GM12872 (cell line): ENCODE measurements at regions not wholly inside any gene's neighbourhood (a gene's known extent, or its start where the extent isn't known, plus 50 kb on each side); places are given as distances from the start of the nearest gene placed in this dataset.

Experiments used
- CTCF ChIP-seq: IDR thresholded peaks from 3 replicates; pipeline ENCODE4 v1.5.1; 2011; ENCODE audit warnings: low read depth, mild to moderate bottlenecking, low read length, moderate library complexity; ENCODE audit not compliant: insufficient read depth

DNA sequence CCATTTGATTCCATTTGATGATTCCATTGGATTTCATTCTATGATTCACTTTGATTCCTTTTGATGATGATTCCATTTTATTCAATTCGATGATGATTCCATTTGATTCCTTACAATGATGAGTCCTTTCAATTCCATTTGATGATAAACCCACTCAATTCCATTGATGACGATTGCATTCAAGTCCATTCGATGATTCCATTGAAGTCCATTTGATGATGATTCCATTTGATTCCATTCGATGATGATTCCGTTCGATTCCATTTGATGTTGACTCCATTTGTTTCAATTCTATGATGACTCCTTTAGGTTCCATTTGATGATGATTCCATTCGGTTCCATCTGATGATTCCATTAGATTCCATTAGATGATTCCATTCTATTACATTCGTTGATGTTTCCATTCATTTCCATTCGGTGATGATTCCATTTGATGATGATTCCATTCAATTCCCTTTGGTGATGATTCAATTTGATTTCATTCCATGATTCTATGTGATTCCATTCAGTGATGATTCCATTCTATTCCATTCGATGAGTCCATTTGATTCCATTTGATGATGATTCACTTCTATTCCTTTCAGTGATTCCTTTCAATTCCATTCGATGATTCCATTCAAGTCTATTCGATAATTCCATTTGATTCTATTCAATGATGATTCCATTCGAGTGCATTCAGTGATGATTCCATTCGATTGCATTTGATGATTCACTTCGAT lies 1106.0 kb downstream of the RPIA start:
- TF ChIP-seq CTCF, result no peak

GRCh38 chr2:89811295-89811694 lies 1119.8 kb downstream of the RPIA start:
- no peak for TF ChIP-seq CTCF

- TF ChIP-seq CTCF, result no peak
Measured at GRCh38 chr2:89818873-89819272, 1127.4 kb downstream of the RPIA start.

GRCh38 chr2:89819809-89820208 lies 1128.3 kb downstream of the RPIA start:
- TF ChIP-seq CTCF, result no peak

- TF ChIP-seq CTCF, result no peak
Measured at GRCh38 chr2:89820248-89820647, 1128.8 kb downstream of the RPIA start.

DNA sequence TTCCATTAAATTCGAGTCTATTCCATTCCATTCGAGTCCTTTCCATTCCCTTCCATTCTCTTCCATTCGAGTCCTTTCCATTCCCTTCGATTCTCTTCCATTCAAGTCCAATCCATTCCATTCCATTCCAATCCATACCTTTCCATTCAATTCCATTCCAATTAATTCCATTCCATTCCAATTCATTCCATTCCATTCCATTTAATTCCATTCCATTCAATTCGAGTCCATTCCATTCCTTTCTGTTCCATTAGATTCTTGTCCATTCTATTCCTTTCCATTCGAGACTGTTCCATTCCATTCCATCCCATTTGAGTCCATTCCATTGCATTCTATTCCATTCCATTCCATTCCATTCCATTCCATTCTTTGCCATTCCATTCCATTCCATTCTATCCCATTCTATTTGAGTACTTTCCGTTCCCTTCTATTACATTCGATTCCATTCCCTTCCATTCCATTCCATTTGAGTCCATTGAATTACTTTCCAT lies 1130.0 kb downstream of the RPIA start:
- no peak for TF ChIP-seq CTCF

DNA sequence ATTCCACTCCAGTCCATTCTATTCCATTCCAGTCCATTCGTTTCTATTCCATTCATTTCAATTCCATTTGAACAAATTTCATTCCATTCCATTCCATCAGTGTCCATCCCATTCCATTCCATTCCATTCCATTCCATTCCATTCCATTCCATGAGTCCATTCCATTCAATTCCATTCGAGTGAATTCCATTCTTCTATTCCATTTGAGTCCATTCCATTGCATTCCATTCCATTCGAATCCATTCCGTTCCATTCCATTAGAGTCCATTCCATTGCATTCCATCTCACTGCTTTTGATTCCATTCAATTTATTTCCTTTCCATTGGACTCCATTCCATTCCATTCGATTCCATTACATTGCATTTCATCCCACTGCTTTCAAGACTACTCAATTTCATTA lies 1132.1 kb downstream of the RPIA start:
- TF ChIP-seq CTCF, result no peak
